Thymus (tissue), 11 donors: ENCODE measurements at regions not wholly inside any gene's neighbourhood (a gene's known extent, or its start where the extent isn't known, plus 50 kb on each side); places are given as distances from the start of the nearest gene placed in this dataset.

Experiments used
- DNase-seq, 9 donors: peaks; one replicate each; pipeline ENCODE4 v3.0.0-alpha.2; 2013; ENCODE audit warnings: low spot score in 9 of 9, low read depth in 6 of 9, missing footprints in 1 of 9
- H3K27ac ChIP-seq, 2 donors: one replicate each; pipeline ENCODE4 v1.5.1; 2013; ENCODE audit warnings: control low read depth in 1 of 2, low read depth in 1 of 2, low read length in 1 of 2, mild to moderate bottlenecking in 1 of 2, moderate library complexity in 1 of 2
- H3K27me3 ChIP-seq, 2 donors: one replicate each; pipeline ENCODE4 v1.5.1; 2013; ENCODE audit warnings: low read length in 1 of 2; ENCODE audit not compliant: control insufficient read depth in 2 of 2, insufficient read depth in 1 of 2
- H3K36me3 ChIP-seq, 2 donors: one replicate each; pipeline ENCODE4 v1.5.1; 2013; ENCODE audit warnings: low read length in 1 of 2, mild to moderate bottlenecking in 1 of 2, moderate library complexity in 1 of 2; ENCODE audit not compliant: control insufficient read depth in 2 of 2, insufficient read depth in 2 of 2
- H3K4me1 ChIP-seq, 2 donors: one replicate each; pipeline ENCODE4 v1.5.1; 2013; ENCODE audit warnings: low read length in 2 of 2; ENCODE audit not compliant: control insufficient read depth in 2 of 2, insufficient read depth in 2 of 2
- H3K4me3 ChIP-seq, 2 donors: one replicate each; pipeline ENCODE4 v1.5.1; 2013; ENCODE audit warnings: low read length in 2 of 2, control low read depth in 1 of 2, mild to moderate bottlenecking in 1 of 2
- H3K9me3 ChIP-seq, 2 donors: one replicate each; pipeline ENCODE4 v1.5.1; 2013; ENCODE audit warnings: low read length in 1 of 2, mild to moderate bottlenecking in 1 of 2; ENCODE audit not compliant: control insufficient read depth in 2 of 2, insufficient read depth in 1 of 2
- WGBS: extraction: QIAGEN DNeasy Blood & Tissue Kit; methylation state at CpG from one replicate; pipeline ENCODE4 v1.1.7; 2013; 5-methylcytosine and 5-hydroxymethylcytosine counted together
- donor health status: healthy.

- H3K4me1 ChIP-seq = no peaks in the 10 kb centered on the region
- peaks cover 0 to 4% of the 10 kb centered on the region in 2 donors for H3K9me3 ChIP-seq
- H3K27ac ChIP-seq = no peak overlapping the region
- DNase-seq = no peak
- WGBS = 87% methylated on average over 1 of the region's 1 CpG
- H3K4me3 ChIP-seq = no peak overlapping the region
- H3K36me3 ChIP-seq = no peaks in the 10 kb centered on the region
- no peaks in the 10 kb centered on the region for H3K27me3 ChIP-seq
Measured at GRCh38 chr1:104403883-104404282, 654.2 kb downstream of the AMY1C start.

GRCh38 chr1:104406728-104407127, 657.0 kb downstream of the AMY1C start:
- Histone ChIP-seq H3K9me3 (peaks cover 0 to 4% of the 10 kb centered on the region in 2 donors), H3K4me3 (no peak overlapping the region), H3K4me1 (no peaks in the 10 kb centered on the region), H3K36me3 (no peaks in the 10 kb centered on the region), H3K27ac (no peak overlapping the region), H3K27me3 (no peaks in the 10 kb centered on the region)
- 67% methylated on average over 2 of the region's 2 CpGs for WGBS
- DNase-seq = no peak

GRCh38 chr1:104408268-104408667, 658.6 kb downstream of the AMY1C start:
- Histone ChIP-seq H3K4me1 (no peaks in the 10 kb centered on the region), H3K4me3 (no peak overlapping the region), H3K36me3 (no peaks in the 10 kb centered on the region), H3K27ac (no peak overlapping the region), H3K9me3 (peaks cover 0 to 4% of the 10 kb centered on the region in 2 donors), H3K27me3 (no peaks in the 10 kb centered on the region)
- whole genome bisulfite sequencing = 83% methylated on average over 8 of the region's 8 CpGs
- no peak for DNase-seq

GRCh38 chr1:104435255-104435654, 685.6 kb downstream of the AMY1C start:
- WGBS = 72% methylated on average over 4 of the region's 4 CpGs
- no peak for DNase-seq
- no peaks in the 10 kb centered on the region for H3K9me3 ChIP-seq
- H3K27ac ChIP-seq = no peak overlapping the region
- no peak overlapping the region for H3K4me3 ChIP-seq
- no peaks in the 10 kb centered on the region for H3K27me3 ChIP-seq
- no peaks in the 10 kb centered on the region for H3K4me1 ChIP-seq
- H3K36me3 ChIP-seq = no peaks in the 10 kb centered on the region

- no peaks in the 10 kb centered on the region for H3K36me3 ChIP-seq
- no peaks in the 10 kb centered on the region for H3K27me3 ChIP-seq
- no peak for DNase-seq
- H3K4me1 ChIP-seq = no peaks in the 10 kb centered on the region
- no peak overlapping the region for H3K27ac ChIP-seq
- 91% methylated on average over 1 of the region's 1 CpG for WGBS
- H3K9me3 ChIP-seq = no peaks in the 10 kb centered on the region
- no peak overlapping the region for H3K4me3 ChIP-seq
Measured at GRCh38 chr1:104440011-104440410, 690.3 kb downstream of the AMY1C start.

- Histone ChIP-seq H3K27ac (no peak overlapping the region), H3K4me1 (no peaks in the 10 kb centered on the region), H3K4me3 (no peak overlapping the region), H3K27me3 (no peaks in the 10 kb centered on the region), H3K9me3 (peaks cover 0 to 18% of the 10 kb centered on the region in 2 donors), H3K36me3 (no peaks in the 10 kb centered on the region)
- DNase-seq = no peak
- WGBS = 91% methylated on average over 1 of the region's 1 CpG
Measured at GRCh38 chr1:104456724-104457123, 707.0 kb downstream of the AMY1C start.

GRCh38 chr1:104459886-104460285, 710.2 kb downstream of the AMY1C start:
- Histone ChIP-seq H3K36me3 (no peaks in the 10 kb centered on the region), H3K27ac (no peak overlapping the region), H3K9me3 (peaks cover 0 to 22% of the 10 kb centered on the region in 2 donors), H3K4me3 (no peak overlapping the region), H3K27me3 (no peaks in the 10 kb centered on the region), H3K4me1 (no peaks in the 10 kb centered on the region)
- DNase-seq = no peak
- 80% methylated on average over 2 of the region's 2 CpGs for WGBS

GRCh38 chr1:104460880-104461279, 711.2 kb downstream of the AMY1C start:
- peaks cover 0 to 27% of the 10 kb centered on the region in 2 donors for H3K9me3 ChIP-seq
- WGBS = 95% methylated on average over 1 of the region's 1 CpG

GRCh38 chr1:104463126-104463697, 713.5 kb downstream of the AMY1C start:
- 95% methylated on average over 12 of the region's 12 CpGs for WGBS
- Histone ChIP-seq H3K9me3 (peaks cover 0 to 39% of the 10 kb centered on the region in 2 donors), H3K27ac (no peak overlapping the region), H3K4me1 (no peaks in the 10 kb centered on the region), H3K4me3 (no peak overlapping the region), H3K27me3 (no peaks in the 10 kb centered on the region), H3K36me3 (no peaks in the 10 kb centered on the region)
- no peak for DNase-seq

More at GRCh38 chr1:104460880-104461279, 711.2 kb downstream of the AMY1C start:
- no peak for DNase-seq
- Histone ChIP-seq H3K27ac (no peak overlapping the region), H3K27me3 (no peaks in the 10 kb centered on the region), H3K4me1 (no peaks in the 10 kb centered on the region), H3K4me3 (no peak overlapping the region), H3K36me3 (no peaks in the 10 kb centered on the region)
